Stimulated activated effector memory CD8-positive, alpha-beta T cell treated with anti-CD3 and anti-CD28 coated beads, Interleukin-12 subunit alpha, Interleukin-12 subunit beta, amount 100 ng/mL, for 72 hours (primary cell): ENCODE measurements at regions not wholly inside any gene's neighbourhood (a gene's known extent, or its start where the extent isn't known, plus 50 kb on each side); places are given as distances from the start of the nearest gene placed in this dataset.

Experiments
- ATAC-seq: fragments of 150-1000 bp; cut with Tn5 transposase; 2 replicates; pipeline ENCODE4 v1.10.0; 2021
- DNase-seq, 2 donors: peaks; one replicate each; pipeline ENCODE4 v3.0.0; 2021 to 2022; ENCODE audit warnings: low spot score in 2 of 2
- H3K27ac Mint-ChIP-seq: one replicate; pipeline ENCODE4 v1.8.0; 2022; ENCODE audit warnings: mild to moderate bottlenecking, mixed read lengths
- H3K36me3 Mint-ChIP-seq: one replicate; pipeline ENCODE4 v1.8.0; 2022; ENCODE audit warnings: mild to moderate bottlenecking, mixed read lengths
- H3K4me1 Mint-ChIP-seq: one replicate; pipeline ENCODE4 v1.8.0; 2022; ENCODE audit warnings: mixed read lengths
- H3K4me3 Mint-ChIP-seq: one replicate; pipeline ENCODE4 v1.8.0; 2022; ENCODE audit warnings: mild to moderate bottlenecking, mixed read lengths
- H3K9me3 Mint-ChIP-seq: one replicate; pipeline ENCODE4 v1.8.0; 2022; ENCODE audit warnings: mixed read lengths

GRCh38 chr1:70836456-70836855, 211.2 kb downstream of the PTGER3 start:
- peaks cover 3% of the 10 kb centered on the region for H3K9me3 Mint-ChIP-seq

GRCh38 chr1:70840260-70840953, 207.2 kb downstream of the PTGER3 start:
- no peak for DNase-seq
- Mint-ChIP-seq H3K36me3 (no peaks in the 10 kb centered on the region), H3K4me3 (no peak overlapping the region), H3K9me3 (peaks cover 5% of the 10 kb centered on the region), H3K27ac (no peak overlapping the region), H3K4me1 (no peaks in the 10 kb centered on the region)
- no peak for ATAC-seq

More at GRCh38 chr1:70836456-70836855, 211.2 kb downstream of the PTGER3 start:
- ATAC-seq (no peak), DNase-seq (no peak)
- Mint-ChIP-seq H3K4me3 (no peak overlapping the region), H3K4me1 (no peaks in the 10 kb centered on the region), H3K27ac (no peak overlapping the region), H3K36me3 (no peaks in the 10 kb centered on the region)

DNA sequence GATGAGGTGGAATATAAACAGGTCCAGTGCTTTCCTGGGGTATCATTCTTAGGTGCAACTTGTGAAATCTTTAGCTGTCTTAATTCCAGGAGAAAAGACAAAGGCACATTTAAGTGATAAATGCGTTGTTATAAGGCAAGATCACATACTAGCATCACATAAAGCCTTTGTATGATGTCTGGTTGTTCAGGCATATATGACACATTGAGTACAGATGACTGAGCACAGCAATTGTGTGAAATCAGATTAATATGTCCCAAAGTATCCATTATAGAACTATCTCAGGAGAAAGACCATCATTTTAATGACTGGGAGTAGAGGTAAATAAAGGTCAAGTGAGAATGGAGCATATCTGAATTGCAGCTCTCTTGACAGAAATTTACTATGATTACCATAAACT, 205.1 kb downstream of the PTGER3 start:
- no peaks in the 10 kb centered on the region for H3K4me1 Mint-ChIP-seq
- H3K4me3 Mint-ChIP-seq = no peak overlapping the region
- H3K9me3 Mint-ChIP-seq = peaks cover 5% of the 10 kb centered on the region
- ATAC-seq (no peak), DNase-seq (no peak)
- H3K27ac Mint-ChIP-seq = no peak overlapping the region
- no peaks in the 10 kb centered on the region for H3K36me3 Mint-ChIP-seq

GRCh38 chr1:70843452-70843851, 204.2 kb downstream of the PTGER3 start:
- H3K4me1 Mint-ChIP-seq = no peaks in the 10 kb centered on the region
- DNase-seq (no peak), ATAC-seq (no peak)

GRCh38 chr1:70847013-70847412, 200.6 kb downstream of the PTGER3 start:
- ATAC-seq = no peak
- no peaks in the 10 kb centered on the region for H3K4me1 Mint-ChIP-seq
- H3K9me3 Mint-ChIP-seq = peaks cover 13% of the 10 kb centered on the region
- no peak overlapping the region for H3K4me3 Mint-ChIP-seq
- no peak overlapping the region for H3K27ac Mint-ChIP-seq
- H3K36me3 Mint-ChIP-seq = no peaks in the 10 kb centered on the region
- DNase-seq = no peak

More at GRCh38 chr1:70843452-70843851, 204.2 kb downstream of the PTGER3 start:
- Mint-ChIP-seq H3K36me3 (no peaks in the 10 kb centered on the region), H3K4me3 (no peak overlapping the region), H3K27ac (no peak overlapping the region), H3K9me3 (peaks cover 5% of the 10 kb centered on the region)

- Mint-ChIP-seq H3K4me1 (no peaks in the 10 kb centered on the region), H3K27ac (no peak overlapping the region), H3K9me3 (peaks cover 10% of the 10 kb centered on the region), H3K36me3 (no peaks in the 10 kb centered on the region), H3K4me3 (no peak overlapping the region)
- no peak for ATAC-seq
- no peak for DNase-seq
Observed at GRCh38 chr1:70855203-70855602, 192.4 kb downstream of the PTGER3 start.

- H3K27ac Mint-ChIP-seq = no peak overlapping the region
- H3K4me3 Mint-ChIP-seq = no peak overlapping the region
- no peaks in the 10 kb centered on the region for H3K36me3 Mint-ChIP-seq
- no peak for ATAC-seq
- no peaks in the 10 kb centered on the region for H3K4me1 Mint-ChIP-seq
- peaks cover 5% of the 10 kb centered on the region for H3K9me3 Mint-ChIP-seq
- DNase-seq = no peak
Observed at GRCh38 chr1:70856201-70856600, 191.4 kb downstream of the PTGER3 start.

DNA sequence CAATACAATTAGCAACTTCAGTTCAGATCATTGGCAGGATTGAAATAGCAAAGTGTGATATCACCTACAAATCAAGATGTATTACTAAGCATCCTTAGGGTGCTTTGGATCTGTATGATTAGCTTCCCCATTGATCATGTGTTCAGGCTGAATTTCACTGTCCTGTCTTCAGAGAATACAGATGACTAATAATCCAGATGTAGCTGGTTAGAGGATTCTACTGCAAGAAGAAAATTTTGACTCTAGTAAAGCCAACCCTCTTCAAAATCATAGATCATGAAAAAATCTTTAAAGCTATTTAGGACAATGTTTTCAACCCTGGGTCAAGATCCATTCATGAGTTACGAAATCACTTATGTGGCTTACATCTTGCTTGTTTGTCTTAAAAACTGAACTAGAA, 184.4 kb downstream of the PTGER3 start:
- no peak for ATAC-seq
- no peak for DNase-seq
- no peaks in the 10 kb centered on the region for H3K9me3 Mint-ChIP-seq
- H3K4me3 Mint-ChIP-seq = no peak overlapping the region
- H3K27ac Mint-ChIP-seq = no peak overlapping the region
- no peaks in the 10 kb centered on the region for H3K4me1 Mint-ChIP-seq
- no peaks in the 10 kb centered on the region for H3K36me3 Mint-ChIP-seq

DNA sequence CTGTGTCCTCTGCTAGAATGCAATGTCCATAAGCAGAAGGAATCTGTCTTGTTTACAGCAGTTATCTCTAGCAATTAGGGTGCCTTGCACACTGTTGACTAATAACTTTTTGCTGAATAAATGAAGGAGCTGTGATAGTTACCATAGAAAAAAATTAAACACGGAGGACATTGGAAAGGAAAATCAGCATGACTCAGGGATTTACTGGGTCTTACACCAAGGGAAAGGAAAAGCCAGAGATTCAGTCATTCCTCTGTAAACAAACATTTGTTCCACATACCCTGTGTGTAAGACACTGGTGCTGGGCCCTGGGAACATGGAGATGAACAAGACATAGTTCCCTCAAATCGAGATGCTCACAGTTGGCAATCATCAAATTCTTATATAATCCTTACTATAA, 183.3 kb downstream of the PTGER3 start:
- Mint-ChIP-seq H3K4me1 (no peaks in the 10 kb centered on the region), H3K36me3 (no peaks in the 10 kb centered on the region)

DNA sequence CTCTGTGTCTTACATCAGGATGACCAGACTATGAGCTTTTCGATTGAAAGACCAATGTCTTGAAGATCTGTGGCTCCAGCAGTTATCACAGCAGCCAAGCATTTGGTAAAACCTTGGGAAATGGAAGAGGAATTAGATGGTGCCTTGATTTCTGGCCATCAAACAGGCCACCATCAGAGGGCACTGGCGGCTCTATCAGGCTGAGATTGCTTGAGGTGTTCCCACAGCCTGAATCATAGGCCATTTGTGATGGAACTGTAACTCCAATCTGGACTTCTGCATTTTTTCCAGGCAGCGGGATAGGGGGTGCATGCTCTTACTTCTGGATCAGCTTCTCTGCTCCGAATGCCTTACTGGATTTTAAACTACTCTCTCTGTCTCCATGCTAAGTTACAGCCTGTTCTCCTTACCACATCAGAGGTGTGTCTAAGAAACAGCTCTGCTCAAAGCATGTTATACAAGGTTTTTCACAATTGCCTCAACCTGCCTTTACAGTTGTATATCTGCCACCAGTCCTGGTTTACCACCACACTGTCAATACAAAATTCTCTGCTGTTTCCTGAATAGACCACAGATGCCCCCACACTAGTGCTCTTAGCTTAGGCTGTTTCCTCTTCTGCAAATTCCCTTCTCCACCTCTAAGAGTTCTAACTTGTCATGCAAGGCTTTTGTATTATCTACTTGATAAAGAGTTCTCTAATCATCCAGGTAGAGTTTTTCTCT, 180.9 kb downstream of the PTGER3 start:
- H3K4me3 Mint-ChIP-seq = no peak overlapping the region
- H3K27ac Mint-ChIP-seq = no peak overlapping the region
- ATAC-seq (no peak), DNase-seq (no peak)
- peaks cover 3% of the 10 kb centered on the region for H3K9me3 Mint-ChIP-seq
- H3K36me3 Mint-ChIP-seq = no peaks in the 10 kb centered on the region
- no peaks in the 10 kb centered on the region for H3K4me1 Mint-ChIP-seq

More for the DNA sequence above, 183.3 kb downstream of the PTGER3 start:
- H3K27ac Mint-ChIP-seq = no peak overlapping the region
- ATAC-seq (no peak), DNase-seq (no peak)
- no peaks in the 10 kb centered on the region for H3K9me3 Mint-ChIP-seq
- no peak overlapping the region for H3K4me3 Mint-ChIP-seq

GRCh38 chr1:70871790-70872189, 175.8 kb downstream of the PTGER3 start:
- Mint-ChIP-seq H3K36me3 (no peaks in the 10 kb centered on the region), H3K9me3 (peaks cover 3% of the 10 kb centered on the region)

GRCh38 chr1:70874063-70874462, 173.6 kb downstream of the PTGER3 start:
- DNase-seq = no peak
- ATAC-seq = no peak
- no peaks in the 10 kb centered on the region for H3K36me3 Mint-ChIP-seq
- no peak overlapping the region for H3K27ac Mint-ChIP-seq
- H3K4me1 Mint-ChIP-seq = no peaks in the 10 kb centered on the region
- no peak overlapping the region for H3K4me3 Mint-ChIP-seq
- H3K9me3 Mint-ChIP-seq = peaks cover 3% of the 10 kb centered on the region

More at GRCh38 chr1:70871790-70872189, 175.8 kb downstream of the PTGER3 start:
- Mint-ChIP-seq H3K4me1 (no peaks in the 10 kb centered on the region), H3K4me3 (no peak overlapping the region), H3K27ac (no peak overlapping the region)
- DNase-seq (no peak), ATAC-seq (no peak)

- Mint-ChIP-seq H3K36me3 (no peaks in the 10 kb centered on the region), H3K4me3 (no peak overlapping the region), H3K4me1 (no peaks in the 10 kb centered on the region), H3K27ac (no peak overlapping the region), H3K9me3 (peaks cover 3% of the 10 kb centered on the region)
- ATAC-seq (no peak), DNase-seq (no peak)
Observed at GRCh38 chr1:70874818-70875217, 172.8 kb downstream of the PTGER3 start.

DNA sequence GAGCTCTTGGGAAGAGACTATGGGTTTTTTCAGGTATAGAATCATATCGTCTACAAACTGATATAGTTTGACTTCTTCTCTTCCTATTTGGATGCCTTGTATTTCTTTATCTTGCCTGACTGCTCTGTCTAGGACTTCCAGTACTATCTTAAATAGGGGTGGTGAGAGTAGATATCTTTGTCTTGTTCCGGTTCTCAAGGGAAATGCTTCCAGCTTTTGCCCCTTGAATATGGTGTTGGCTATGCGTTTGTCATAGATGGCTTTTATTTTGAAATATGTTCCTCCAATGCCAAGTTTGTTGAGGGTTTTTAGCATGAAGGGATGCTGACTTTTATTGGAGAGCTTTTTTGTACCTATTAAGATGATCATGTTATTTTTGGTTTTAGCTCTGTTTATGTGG, 170.3 kb downstream of the PTGER3 start:
- no peaks in the 10 kb centered on the region for H3K9me3 Mint-ChIP-seq

GRCh38 chr1:70887936-70888335, 159.7 kb downstream of the PTGER3 start:
- H3K9me3 Mint-ChIP-seq = peaks cover 3% of the 10 kb centered on the region
- no peak overlapping the region for H3K4me3 Mint-ChIP-seq
- DNase-seq (no peak), ATAC-seq (no peak)
- no peak overlapping the region for H3K27ac Mint-ChIP-seq
- H3K4me1 Mint-ChIP-seq = no peaks in the 10 kb centered on the region
- H3K36me3 Mint-ChIP-seq = no peaks in the 10 kb centered on the region

More for the DNA sequence above, 170.3 kb downstream of the PTGER3 start:
- Mint-ChIP-seq H3K4me1 (no peaks in the 10 kb centered on the region), H3K27ac (no peak overlapping the region), H3K36me3 (no peaks in the 10 kb centered on the region), H3K4me3 (no peak overlapping the region)
- ATAC-seq (no peak), DNase-seq (no peak)

GRCh38 chr1:70888722-70889121, 158.9 kb downstream of the PTGER3 start:
- peaks cover 3% of the 10 kb centered on the region for H3K9me3 Mint-ChIP-seq
- H3K27ac Mint-ChIP-seq = no peak overlapping the region
- H3K36me3 Mint-ChIP-seq = no peaks in the 10 kb centered on the region
- H3K4me3 Mint-ChIP-seq = no peak overlapping the region
- DNase-seq = no peak
- H3K4me1 Mint-ChIP-seq = no peaks in the 10 kb centered on the region
- ATAC-seq = no peak
